Tibial nerve (tissue), 4 donors: ENCODE measurements at regions not wholly inside any gene's neighbourhood (a gene's known extent, or its start where the extent isn't known, plus 50 kb on each side); places are given as distances from the start of the nearest gene placed in this dataset.

ENCODE experiments used
- CTCF ChIP-seq, 5 experiments: fragments of 200-600 bp in 3 of 5; fragments of 450-650 bp in 2 of 5; sonication (generic) in 3 of 5; IDR thresholded peaks; one replicate each; pipeline ENCODE4 v1.5.1; 2016 to 2019; ENCODE audit warnings: antibody characterized with exemption in 5 of 5, mild to moderate bottlenecking in 3 of 5, moderate library complexity in 2 of 5
- EP300 ChIP-seq, 2 donors: sonication (generic); formaldehyde crosslinking; IDR thresholded peaks; one replicate each; pipeline ENCODE4 v1.6.1; 2017; ENCODE audit warnings: antibody characterized with exemption in 2 of 2, mild to moderate bottlenecking in 1 of 2
- POLR2A ChIP-seq, 2 donors: fragments of 450-650 bp; IDR thresholded peaks; one replicate each; pipeline ENCODE4 v1.6.1; 2017; ENCODE audit warnings: antibody characterized with exemption in 2 of 2, mild to moderate bottlenecking in 2 of 2, moderate library complexity in 2 of 2

GRCh38 chr2:207244971-207245925, 79.5 kb upstream of the KLF7 start:
- TF ChIP-seq CTCF (IDR thresholded peaks at IDR 0.05) (no peak), POLR2A (IDR thresholded peaks at IDR 0.05) (no peak), EP300 (IDR thresholded peaks at IDR 0.05) (no peak)
